ENCODE measurements at regions not wholly inside any gene's neighbourhood (a gene's known extent, or its start where the extent isn't known, plus 50 kb on each side); places are given as distances from the start of the nearest gene placed in this dataset.

GRCh38 chr9:73575101-73576060 is 423.7 kb downstream of the ANXA1 start:
- CTCF ChIA-PET = no interaction called here
- TF ChIP-seq CTCF (IDR thresholded peaks at IDR 0.05; ENCODE audit: insufficient read depth, low read length, missing control alignments) = no peak
- DNase-seq (ENCODE audit: low read depth, low spot score) = no peak
- H3K4me3 ChIP-seq (ENCODE audit: low read depth, low read length) = no peak overlapping the region
- POLR2A ChIA-PET = no interaction called here

- no peak for TF ChIP-seq CTCF (IDR thresholded peaks at IDR 0.05; ENCODE audit: insufficient read depth, low read length, missing control alignments)
- no peak for DNase-seq (ENCODE audit: low read depth, low spot score)
- H3K4me3 ChIP-seq (ENCODE audit: low read depth, low read length) = no peak overlapping the region
- ChIA-PET POLR2A (no interaction called here), CTCF (no interaction called here)
These were observed 426.2 kb downstream of the ANXA1 start for GRCh38 chr9:73577848-73578247.

- no peak for DNase-seq (ENCODE audit: low read depth, low spot score)
- CTCF ChIA-PET = no interaction called here
These were observed 428.2 kb downstream of the ANXA1 start for GRCh38 chr9:73579823-73580222.

GRCh38 chr9:73583576-73583975 is 431.9 kb downstream of the ANXA1 start:
- POLR2A ChIA-PET = no interaction called here
- DNase-seq (ENCODE audit: low read depth, low spot score) = no peak

More at GRCh38 chr9:73579823-73580222, 428.2 kb downstream of the ANXA1 start:
- H3K4me3 ChIP-seq (ENCODE audit: low read depth, low read length) = no peak overlapping the region
- POLR2A ChIA-PET = no interaction called here
- no peak for TF ChIP-seq CTCF (IDR thresholded peaks at IDR 0.05; ENCODE audit: insufficient read depth, low read length, missing control alignments)

GRCh38 chr9:73595036-73595545 is 443.4 kb downstream of the ANXA1 start:
- DNase-seq (ENCODE audit: low read depth, low spot score) = no peak
- POLR2A ChIA-PET = no interaction called here
- CTCF ChIA-PET = no interaction called here
- no peak for TF ChIP-seq CTCF (IDR thresholded peaks at IDR 0.05; ENCODE audit: insufficient read depth, low read length, missing control alignments)
- no peak overlapping the region for H3K4me3 ChIP-seq (ENCODE audit: low read depth, low read length)

More at GRCh38 chr9:73583576-73583975, 431.9 kb downstream of the ANXA1 start:
- no peak overlapping the region for H3K4me3 ChIP-seq (ENCODE audit: low read depth, low read length)
- CTCF ChIA-PET = no interaction called here
- no peak for TF ChIP-seq CTCF (IDR thresholded peaks at IDR 0.05; ENCODE audit: insufficient read depth, low read length, missing control alignments)

GRCh38 chr9:73596321-73596720 is 444.7 kb downstream of the ANXA1 start:
- ChIA-PET CTCF (no interaction called here), POLR2A (no interaction called here)
- no peak for TF ChIP-seq CTCF (IDR thresholded peaks at IDR 0.05; ENCODE audit: insufficient read depth, low read length, missing control alignments)
- DNase-seq (ENCODE audit: low read depth, low spot score) = no peak
- no peak overlapping the region for H3K4me3 ChIP-seq (ENCODE audit: low read depth, low read length)

Data from AG04449 (cell line).